ENCODE measurements at regions not wholly inside any gene's neighbourhood (a gene's known extent, or its start where the extent isn't known, plus 50 kb on each side); places are given as distances from the start of the nearest gene placed in this dataset.

- H3K79me2 ChIP-seq (ENCODE audit: control insufficient read depth, insufficient read depth, low read length): no peaks in the 10 kb centered on the region
- H3K4me2 ChIP-seq (ENCODE audit: control insufficient read depth, extremely low read depth, insufficient read depth, low read depth, low read length): no peak overlapping the region
- H3K27me3 ChIP-seq (ENCODE audit: control insufficient read depth, extremely low read depth, insufficient read depth, low read length): no peaks in the 10 kb centered on the region
- dilution Hi-C loops (cut with MboI; ENCODE audit: extremely low pct_ligation_motif_present, low sequenced_read_pairs): no loop called here
- H3K27ac ChIP-seq (ENCODE audit: control insufficient read depth, insufficient read depth, low read length): no peak overlapping the region
- H3K36me3 ChIP-seq (ENCODE audit: control insufficient read depth in 2 of 2, extremely low read depth in 1 of 2, insufficient read depth in 2 of 2, low read length in 2 of 2): no peaks in the 10 kb centered on the region
- DNase-seq (ENCODE audit: low read depth, low spot score) (no peak), FAIRE-seq (no peak)
- no peak overlapping the region for H3K9ac ChIP-seq (ENCODE audit: control insufficient read depth, extremely low read depth, insufficient read depth, low read length)
- H3K9me3 ChIP-seq (ENCODE audit: control insufficient read depth, low read depth, low read length): no peaks in the 10 kb centered on the region
- no peaks in the 10 kb centered on the region for H4K20me1 ChIP-seq (ENCODE audit: control insufficient read depth, extremely low read depth, insufficient read depth, low read length)
- no peak overlapping the region for H2AFZ ChIP-seq (ENCODE audit: control insufficient read depth, low read length)
- no peaks in the 10 kb centered on the region for H3K9me1 ChIP-seq (ENCODE audit: control insufficient read depth, extremely low read depth, insufficient read depth, low read length)
- no peak overlapping the region for H3K4me3 ChIP-seq (ENCODE audit: control insufficient read depth in 2 of 3, extremely low read depth in 1 of 3, insufficient read depth in 2 of 3, low read depth in 1 of 3, low read length in 3 of 3)
- H3K4me1 ChIP-seq (ENCODE audit: control insufficient read depth, extremely low read depth, insufficient read depth, low read length): no peaks in the 10 kb centered on the region
- TF ChIP-seq CTCF (optimal IDR thresholded peaks at IDR 0.05 in 1 of 3, IDR thresholded peaks at IDR 0.05 in 1 of 3, conservative IDR thresholded peaks at IDR 0.05 in 1 of 3; ENCODE audit: extremely low read depth in 1 of 3, insufficient read depth in 2 of 3, low read length in 3 of 3): no peak
- TF ChIP-seq EZH2 (IDR thresholded peaks at IDR 0.05; ENCODE audit: low read length): no peak
These were observed 106.4 kb upstream of the CEP162 start for GRCh38 chr6:84333842-84334241.

GRCh38 chr6:84332139-84333034 is 104.9 kb upstream of the CEP162 start:
- Histone ChIP-seq H3K9ac (ENCODE audit: control insufficient read depth, extremely low read depth, insufficient read depth, low read length) (no peak overlapping the region), H3K4me3 (ENCODE audit: control insufficient read depth in 2 of 3, extremely low read depth in 1 of 3, insufficient read depth in 2 of 3, low read depth in 1 of 3, low read length in 3 of 3) (no peak overlapping the region), H2AFZ (ENCODE audit: control insufficient read depth, low read length) (no peak overlapping the region), H3K9me1 (ENCODE audit: control insufficient read depth, extremely low read depth, insufficient read depth, low read length) (no peaks in the 10 kb centered on the region), H4K20me1 (ENCODE audit: control insufficient read depth, extremely low read depth, insufficient read depth, low read length) (no peaks in the 10 kb centered on the region), H3K4me1 (ENCODE audit: control insufficient read depth, extremely low read depth, insufficient read depth, low read length) (no peaks in the 10 kb centered on the region), H3K4me2 (ENCODE audit: control insufficient read depth, extremely low read depth, insufficient read depth, low read depth, low read length) (no peak overlapping the region), H3K9me3 (ENCODE audit: control insufficient read depth, low read depth, low read length) (no peaks in the 10 kb centered on the region), H3K36me3 (ENCODE audit: control insufficient read depth in 2 of 2, extremely low read depth in 1 of 2, insufficient read depth in 2 of 2, low read length in 2 of 2) (no peaks in the 10 kb centered on the region), H3K27ac (ENCODE audit: control insufficient read depth, insufficient read depth, low read length) (no peak overlapping the region), H3K27me3 (ENCODE audit: control insufficient read depth, extremely low read depth, insufficient read depth, low read length) (no peaks in the 10 kb centered on the region), H3K79me2 (ENCODE audit: control insufficient read depth, insufficient read depth, low read length) (no peaks in the 10 kb centered on the region)
- DNase-seq (ENCODE audit: low read depth, low spot score) (no peak), FAIRE-seq (no peak)
- dilution Hi-C loops (cut with MboI; ENCODE audit: extremely low pct_ligation_motif_present, low sequenced_read_pairs): no loop called here
- no peak for TF ChIP-seq CTCF (optimal IDR thresholded peaks at IDR 0.05 in 1 of 3, IDR thresholded peaks at IDR 0.05 in 1 of 3, conservative IDR thresholded peaks at IDR 0.05 in 1 of 3; ENCODE audit: extremely low read depth in 1 of 3, insufficient read depth in 2 of 3, low read length in 3 of 3)
- TF ChIP-seq EZH2 (IDR thresholded peaks at IDR 0.05; ENCODE audit: low read length): no peak

All from keratinocyte (primary cell).